Coronary artery (tissue), 2 donors: ENCODE measurements at regions not wholly inside any gene's neighbourhood (a gene's known extent, or its start where the extent isn't known, plus 50 kb on each side); places are given as distances from the start of the nearest gene placed in this dataset.
"Not testable (repeated sequence)": the region's sequence is repeated elsewhere in the genome, so short reads cannot be mapped to it uniquely, and the experiment has no call there.

Experiments
- DNase-seq: peaks from one replicate; pipeline ENCODE4 v3.0.0-alpha.2; 2017; ENCODE audit warnings: low spot score
- H3K27ac ChIP-seq, 2 donors: fragments of 200-600 bp; sonication (generic); one replicate each; pipeline ENCODE4 v1.5.1; 2016 to 2019
- H3K4me3 ChIP-seq: fragments of 200-600 bp; sonication (generic); 2 replicates; pipeline ENCODE4 v1.5.1; 2016; ENCODE audit warnings: mild to moderate bottlenecking, moderate library complexity
- CTCF ChIP-seq: fragments of 200-600 bp; sonication (generic); IDR thresholded peaks from one replicate; pipeline ENCODE4 v1.5.1; 2019; ENCODE audit warnings: antibody characterized with exemption

- TF ChIP-seq CTCF: no peak
- no peak for DNase-seq
- no peak overlapping the region for H3K27ac ChIP-seq
Measured at GRCh38 chr2:49332415-49332814, 178.1 kb upstream of the FSHR start.

GRCh38 chr2:49318531-49318930 lies 164.2 kb upstream of the FSHR start:
- DNase-seq: no peak
- no peak for TF ChIP-seq CTCF
- Histone ChIP-seq H3K4me3 (no peak overlapping the region), H3K27ac (no peak overlapping the region)

More at GRCh38 chr2:49332415-49332814, 178.1 kb upstream of the FSHR start:
- no peak overlapping the region for H3K4me3 ChIP-seq

GRCh38 chr2:49309461-49309860 lies 155.1 kb upstream of the FSHR start:
- no peak for DNase-seq
- Histone ChIP-seq H3K27ac (no peak overlapping the region), H3K4me3 (no peak overlapping the region)
- TF ChIP-seq CTCF: no peak

- DNase-seq: no peak
- Histone ChIP-seq H3K27ac (no peak overlapping the region), H3K4me3 (no peak overlapping the region)
- TF ChIP-seq CTCF: no peak
Measured at GRCh38 chr2:49306925-49307324, 152.6 kb upstream of the FSHR start.

- not testable (repeated sequence) for H3K27ac ChIP-seq, DNase-seq, H3K4me3 ChIP-seq
Measured at GRCh38 chr2:49298693-49299092, 144.4 kb upstream of the FSHR start.

GRCh38 chr2:49298230-49298629 lies 143.9 kb upstream of the FSHR start:
- no peak for TF ChIP-seq CTCF
- Histone ChIP-seq H3K4me3 (no peak overlapping the region), H3K27ac (no peak overlapping the region)
- no peak for DNase-seq

- TF ChIP-seq CTCF: no peak
- Histone ChIP-seq H3K27ac (no peak overlapping the region), H3K4me3 (no peak overlapping the region)
- no peak for DNase-seq
Measured at GRCh38 chr2:49296107-49296867, 142.0 kb upstream of the FSHR start.
